IPS-15b (cell line): ENCODE measurements at regions not wholly inside any gene's neighbourhood (a gene's known extent, or its start where the extent isn't known, plus 50 kb on each side); places are given as distances from the start of the nearest gene placed in this dataset.

ENCODE experiments used
- H3K27me3 ChIP-seq: one replicate; pipeline ENCODE4 v1.6.1; 2013; ENCODE audit warnings: low read length; ENCODE audit not compliant: control insufficient read depth, insufficient read depth
- H3K36me3 ChIP-seq: one replicate; pipeline ENCODE4 v1.6.1; 2013; ENCODE audit warnings: low read length; ENCODE audit not compliant: control insufficient read depth, insufficient read depth
- H3K4me1 ChIP-seq: one replicate; pipeline ENCODE4 v1.6.1; 2013; ENCODE audit warnings: mild to moderate bottlenecking, low read length; ENCODE audit not compliant: control insufficient read depth, insufficient read depth
- H3K4me3 ChIP-seq: one replicate; pipeline ENCODE4 v1.5.1; 2013; ENCODE audit warnings: low read depth, low read length
- H3K9ac ChIP-seq: one replicate; pipeline ENCODE4 v1.6.1; 2013; ENCODE audit warnings: low read depth, mild to moderate bottlenecking, low read length
- H3K9me3 ChIP-seq: one replicate; pipeline ENCODE4 v1.6.1; 2013; ENCODE audit warnings: mild to moderate bottlenecking, low read length; ENCODE audit not compliant: control insufficient read depth, insufficient read depth

DNA sequence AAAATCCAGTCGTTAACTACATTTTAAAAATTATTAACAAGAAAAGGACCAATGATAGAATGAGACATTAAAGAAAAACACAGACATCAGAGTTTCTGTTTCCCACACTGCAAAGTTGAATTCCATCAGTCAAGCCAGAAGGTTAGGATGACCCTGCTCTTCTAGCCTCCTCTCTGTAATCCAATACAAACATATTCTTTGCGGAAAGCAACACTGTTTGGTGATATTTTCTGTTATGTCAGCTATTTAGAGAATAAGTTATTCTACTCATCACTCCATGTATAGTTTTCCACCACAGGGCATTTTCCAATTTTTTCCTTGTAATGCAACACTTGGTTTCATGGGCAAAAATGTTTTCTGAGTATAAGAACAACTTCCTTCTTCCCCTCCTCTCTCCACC is 152.3 kb downstream of the EVX1 start:
- Histone ChIP-seq H3K27me3 (no peaks in the 10 kb centered on the region), H3K4me1 (no peaks in the 10 kb centered on the region), H3K9me3 (no peaks in the 10 kb centered on the region), H3K9ac (no peak overlapping the region), H3K36me3 (no peaks in the 10 kb centered on the region), H3K4me3 (no peak overlapping the region)

DNA sequence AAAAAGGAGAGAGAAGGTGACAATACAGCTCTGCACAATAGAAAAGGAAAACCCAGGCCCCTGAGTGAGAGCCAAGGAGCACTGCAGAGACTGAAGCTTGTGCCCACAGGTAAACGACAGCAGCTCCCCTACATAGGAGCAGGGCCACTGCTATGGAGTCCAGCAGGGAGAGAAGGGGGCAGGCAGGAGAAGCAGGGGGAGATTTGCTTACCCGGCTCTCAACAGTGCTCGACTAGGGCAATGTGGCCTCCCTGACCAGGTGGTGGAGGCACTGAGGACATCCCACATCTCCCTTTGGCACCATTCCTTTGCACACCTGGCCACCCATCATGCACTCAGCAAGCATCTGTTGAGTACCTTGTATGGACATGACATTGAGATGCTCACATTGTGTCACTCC is 153.0 kb downstream of the EVX1 start:
- Histone ChIP-seq H3K27me3 (no peaks in the 10 kb centered on the region), H3K4me3 (no peak overlapping the region), H3K36me3 (no peaks in the 10 kb centered on the region), H3K4me1 (no peaks in the 10 kb centered on the region), H3K9me3 (no peaks in the 10 kb centered on the region), H3K9ac (no peak overlapping the region)

DNA sequence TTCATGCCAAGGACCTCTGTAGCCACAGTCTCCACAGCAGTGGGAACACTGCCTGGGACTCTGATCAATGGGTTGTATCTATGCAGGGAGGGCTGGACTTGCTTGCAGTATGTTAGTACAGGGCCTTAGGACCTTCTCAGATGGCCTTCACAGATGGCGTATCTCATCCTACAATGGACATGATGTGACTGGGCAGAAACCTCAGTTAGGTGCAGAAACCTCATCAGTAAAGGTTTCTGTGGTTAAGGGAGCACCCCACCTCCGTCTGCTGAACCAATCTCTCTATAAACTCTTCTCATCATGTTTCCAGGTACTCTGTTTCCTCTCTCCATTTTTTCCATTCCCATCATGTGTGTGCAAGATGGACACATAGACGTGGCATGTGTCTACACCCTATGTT is 154.9 kb downstream of the EVX1 start:
- Histone ChIP-seq H3K36me3 (no peaks in the 10 kb centered on the region), H3K9ac (no peak overlapping the region), H3K4me1 (no peaks in the 10 kb centered on the region), H3K9me3 (no peaks in the 10 kb centered on the region), H3K27me3 (no peaks in the 10 kb centered on the region), H3K4me3 (no peak overlapping the region)

DNA sequence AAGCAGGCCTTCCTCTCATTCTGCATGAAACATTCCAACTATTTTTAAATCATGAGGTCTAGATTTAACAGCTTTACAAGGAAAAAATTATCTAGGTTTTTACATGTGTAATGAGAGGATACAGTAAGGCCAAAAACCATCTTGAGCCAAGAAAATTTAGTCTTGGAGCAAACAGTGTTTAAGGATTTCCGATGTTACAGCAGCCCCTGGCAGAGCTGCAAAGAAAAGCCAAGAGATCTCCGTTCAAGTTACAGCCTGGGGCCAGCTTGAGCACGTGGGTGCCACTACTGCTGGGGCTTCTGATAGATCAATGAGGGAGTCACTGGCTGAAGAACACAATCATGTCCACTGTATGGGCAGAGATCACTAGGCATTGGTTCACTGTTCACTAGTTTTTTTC is 156.2 kb downstream of the EVX1 start:
- Histone ChIP-seq H3K4me3 (no peak overlapping the region), H3K36me3 (no peaks in the 10 kb centered on the region), H3K9ac (no peak overlapping the region), H3K27me3 (no peaks in the 10 kb centered on the region), H3K4me1 (no peaks in the 10 kb centered on the region), H3K9me3 (no peaks in the 10 kb centered on the region)

DNA sequence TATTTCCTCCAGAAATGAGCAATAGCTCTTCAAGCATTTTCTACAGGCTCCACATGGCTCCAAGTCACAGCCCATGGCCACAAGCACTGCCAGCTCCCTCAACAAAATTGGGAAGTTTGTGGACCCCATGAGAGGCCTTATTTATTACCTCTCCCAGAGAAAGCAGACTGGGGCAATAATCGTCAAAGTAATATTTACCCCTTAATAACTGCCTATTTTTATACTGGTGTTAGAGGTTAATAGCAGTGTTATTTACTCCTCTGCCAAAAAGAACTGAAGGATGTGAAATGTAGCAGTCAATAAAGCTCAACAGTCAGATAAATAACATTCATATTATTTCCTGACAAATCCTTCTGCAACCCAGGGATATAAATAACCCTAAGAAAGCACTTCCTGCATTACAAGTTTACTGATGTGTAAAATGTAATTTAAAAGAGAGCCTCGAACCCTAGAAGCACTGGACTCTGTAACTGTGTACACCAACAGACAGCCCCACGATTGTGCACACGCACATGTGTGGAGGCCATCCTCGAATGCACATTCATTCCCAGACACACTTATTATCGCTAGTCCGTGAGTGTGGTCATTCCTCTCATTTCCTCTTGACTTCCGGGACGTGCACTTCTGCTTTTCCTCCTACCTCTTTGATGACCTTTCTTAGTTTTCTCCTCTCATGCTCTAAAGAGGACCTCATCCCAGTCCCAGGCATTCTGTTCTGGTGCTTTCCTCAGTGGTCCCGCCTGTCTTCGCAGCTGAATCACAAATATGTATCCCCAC is 157.4 kb downstream of the EVX1 start:
- Histone ChIP-seq H3K4me3 (no peak overlapping the region), H3K9ac (no peak overlapping the region), H3K36me3 (no peaks in the 10 kb centered on the region), H3K9me3 (no peaks in the 10 kb centered on the region), H3K4me1 (no peaks in the 10 kb centered on the region), H3K27me3 (no peaks in the 10 kb centered on the region)

DNA sequence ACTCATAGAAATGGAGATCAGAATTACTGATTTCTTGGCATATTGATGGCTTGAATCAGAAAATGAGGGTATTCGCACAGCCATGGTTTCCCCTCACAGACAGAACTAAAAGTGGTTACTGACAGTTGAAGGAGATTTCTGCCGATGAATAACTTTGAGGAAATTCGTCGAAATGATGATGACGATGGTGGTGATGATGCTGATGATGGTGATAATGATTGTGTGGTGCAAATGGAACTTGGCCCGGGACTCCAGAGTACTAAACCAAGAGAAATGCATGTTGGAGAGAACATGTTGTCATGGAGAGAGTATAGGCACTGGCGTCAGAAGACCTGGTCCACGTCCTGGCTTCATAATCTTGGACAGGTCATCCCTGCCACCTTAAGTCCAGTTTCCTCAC is 163.2 kb downstream of the EVX1 start:
- Histone ChIP-seq H3K4me1 (peaks cover 3% of the 10 kb centered on the region), H3K9ac (no peak overlapping the region), H3K36me3 (no peaks in the 10 kb centered on the region), H3K27me3 (no peaks in the 10 kb centered on the region), H3K9me3 (no peaks in the 10 kb centered on the region), H3K4me3 (no peak overlapping the region)

DNA sequence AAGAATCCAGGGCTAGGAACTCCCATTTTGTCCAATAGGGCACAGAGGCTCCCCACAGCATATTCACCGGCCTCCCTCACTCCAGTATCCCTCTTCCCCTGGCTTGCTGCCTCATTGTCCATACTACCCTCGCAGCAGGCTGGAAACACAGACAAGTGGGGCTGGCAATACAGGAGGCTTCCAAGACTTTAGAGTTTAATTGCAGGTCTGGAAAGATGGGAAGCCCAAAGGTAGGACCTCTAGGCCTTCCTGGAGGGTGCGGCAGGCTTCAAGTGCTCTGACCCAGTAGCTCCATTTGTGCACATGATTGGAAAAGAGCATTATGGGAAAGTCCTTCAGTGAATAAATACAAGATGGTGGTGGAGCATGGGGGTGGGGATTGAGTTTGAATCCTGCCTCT is 166.7 kb downstream of the EVX1 start:
- Histone ChIP-seq H3K4me3 (no peak overlapping the region), H3K9ac (no peak overlapping the region), H3K27me3 (no peaks in the 10 kb centered on the region), H3K9me3 (no peaks in the 10 kb centered on the region), H3K4me1 (peaks cover 3% of the 10 kb centered on the region), H3K36me3 (no peaks in the 10 kb centered on the region)

DNA sequence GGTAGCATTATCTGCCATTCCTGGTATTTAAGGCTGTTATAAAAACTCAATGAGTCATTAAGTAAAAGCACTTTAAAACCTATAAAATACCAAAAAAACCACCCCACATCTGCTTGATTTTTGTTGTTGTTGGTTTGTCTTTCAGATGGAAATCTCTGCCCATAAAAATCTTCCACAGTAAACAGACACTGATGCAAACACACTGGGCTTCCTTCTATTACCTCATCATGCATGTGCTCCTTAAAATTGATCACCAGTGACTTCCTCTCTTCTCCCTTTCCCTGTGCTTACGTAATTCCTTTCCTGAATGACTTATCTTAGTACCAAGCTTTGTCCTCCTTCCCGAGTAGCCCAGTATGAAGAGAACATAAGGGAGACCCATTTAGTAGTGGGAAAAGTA is 167.2 kb downstream of the EVX1 start:
- Histone ChIP-seq H3K4me3 (no peak overlapping the region), H3K9ac (no peak overlapping the region), H3K9me3 (no peaks in the 10 kb centered on the region), H3K4me1 (peaks cover 3% of the 10 kb centered on the region), H3K36me3 (no peaks in the 10 kb centered on the region), H3K27me3 (no peaks in the 10 kb centered on the region)

DNA sequence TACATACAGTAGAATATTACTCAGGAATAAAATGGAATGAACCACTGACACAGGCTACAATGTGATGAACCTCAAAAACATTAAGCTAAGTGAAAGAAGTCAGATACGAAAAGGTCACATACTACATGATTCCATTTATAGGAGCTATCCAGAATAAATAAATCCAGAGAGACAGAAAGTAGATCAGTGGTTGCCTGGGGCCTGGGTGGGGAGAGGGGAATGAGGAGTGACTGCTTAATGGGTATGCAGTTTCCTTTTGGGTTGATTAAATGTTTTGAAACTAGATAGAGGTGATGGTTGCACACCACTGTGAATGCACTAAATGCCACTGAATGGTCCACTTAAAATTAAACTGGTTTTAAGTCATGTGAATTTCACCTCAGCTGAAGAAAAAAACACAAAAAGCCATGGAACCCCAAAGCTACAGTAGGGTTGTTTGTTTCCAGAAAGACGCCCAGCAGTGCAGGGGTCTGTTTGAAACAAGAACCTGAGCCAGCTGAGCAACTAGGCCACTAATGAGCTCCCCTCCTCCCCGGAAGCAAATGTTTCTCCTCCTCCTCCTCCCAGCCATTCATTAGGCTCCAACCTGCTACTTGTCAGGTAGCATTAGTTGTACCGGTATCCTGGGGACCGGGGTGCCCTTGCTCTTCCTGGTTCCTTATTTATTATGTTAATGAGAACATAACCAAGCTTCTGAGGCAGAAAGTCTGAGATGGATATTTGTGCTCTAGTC is 168.4 kb downstream of the EVX1 start:
- no peak overlapping the region for H3K9ac ChIP-seq
- H3K4me3 ChIP-seq: no peak overlapping the region
- no peaks in the 10 kb centered on the region for H3K27me3 ChIP-seq
- no peaks in the 10 kb centered on the region for H3K36me3 ChIP-seq
- peaks cover 3% of the 10 kb centered on the region for H3K4me1 ChIP-seq
- H3K9me3 ChIP-seq: no peaks in the 10 kb centered on the region

DNA sequence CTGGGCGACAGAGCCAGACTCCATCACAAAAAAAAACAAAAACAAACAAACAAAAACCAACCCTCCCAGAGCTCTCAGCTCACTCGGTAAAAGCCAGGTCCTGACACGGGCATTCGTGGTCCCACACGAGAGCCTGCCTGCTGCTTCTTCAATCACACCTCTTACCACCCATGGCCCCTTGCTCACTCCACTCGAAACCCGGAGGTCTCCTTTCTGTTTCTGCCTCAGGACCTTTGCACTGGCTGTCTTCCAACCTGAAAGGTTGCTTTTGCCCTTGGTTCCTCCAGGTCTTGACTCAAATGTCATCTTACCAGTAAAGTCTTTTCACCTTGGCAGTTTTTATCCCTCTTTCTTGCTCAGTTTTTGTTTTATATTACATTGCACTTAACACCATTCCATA is 169.6 kb downstream of the EVX1 start:
- peaks cover 3% of the 10 kb centered on the region for H3K4me1 ChIP-seq
- no peak overlapping the region for H3K4me3 ChIP-seq
- no peaks in the 10 kb centered on the region for H3K9me3 ChIP-seq
- H3K27me3 ChIP-seq: no peaks in the 10 kb centered on the region
- H3K36me3 ChIP-seq: no peaks in the 10 kb centered on the region
- H3K9ac ChIP-seq: no peak overlapping the region

DNA sequence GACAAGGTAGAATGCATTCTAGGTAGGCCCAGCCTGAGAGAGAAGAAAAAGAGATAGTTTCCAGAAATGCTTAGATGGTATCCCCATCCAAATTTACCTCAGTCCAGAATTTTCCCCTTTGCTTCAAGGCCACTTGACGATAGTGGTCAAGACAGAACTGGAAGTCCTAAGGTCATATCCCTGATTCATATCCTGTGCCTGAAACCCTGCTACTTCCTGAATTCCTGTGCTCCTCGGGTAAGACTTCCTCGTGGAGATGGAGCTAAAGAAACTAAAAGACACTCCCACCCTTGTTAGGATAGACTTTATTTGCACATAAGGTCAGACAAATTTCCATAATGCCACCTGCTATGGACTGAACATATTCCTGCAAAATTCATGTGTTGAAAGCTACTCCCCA is 175.9 kb downstream of the EVX1 start:
- no peak overlapping the region for H3K4me3 ChIP-seq
- H3K4me1 ChIP-seq: no peaks in the 10 kb centered on the region
- H3K9ac ChIP-seq: no peak overlapping the region
- H3K27me3 ChIP-seq: no peaks in the 10 kb centered on the region
- no peaks in the 10 kb centered on the region for H3K9me3 ChIP-seq
- no peaks in the 10 kb centered on the region for H3K36me3 ChIP-seq

DNA sequence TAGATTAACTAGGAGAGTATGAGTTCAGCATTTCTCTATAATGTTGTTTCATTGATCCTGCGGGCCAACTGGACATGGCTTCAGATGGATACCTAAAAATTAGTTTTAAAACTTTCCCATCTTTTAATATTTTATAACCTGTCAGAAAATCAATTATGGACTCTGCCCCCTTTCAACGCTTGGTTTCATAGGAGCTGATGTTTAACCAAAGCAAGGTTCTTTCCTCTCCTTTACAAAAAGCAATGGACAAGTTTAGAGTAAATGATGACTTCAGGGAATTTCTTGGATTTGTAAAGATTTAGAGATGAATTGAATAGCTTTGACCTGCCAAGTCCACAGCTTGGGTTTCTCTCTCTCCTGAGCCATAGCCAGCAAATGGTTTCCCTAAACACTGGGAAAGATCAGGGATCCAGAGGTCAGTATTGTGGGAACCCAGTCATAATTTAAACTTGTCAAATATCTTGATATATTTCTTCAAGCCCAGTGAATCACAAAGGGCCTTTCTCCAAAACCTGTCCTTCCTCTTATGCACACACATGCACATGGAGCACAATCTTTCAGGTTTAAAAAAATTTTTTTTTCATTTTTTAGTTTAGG is 177.1 kb downstream of the EVX1 start:
- Histone ChIP-seq H3K27me3 (no peaks in the 10 kb centered on the region), H3K36me3 (no peaks in the 10 kb centered on the region), H3K4me1 (no peaks in the 10 kb centered on the region), H3K9ac (no peak overlapping the region), H3K4me3 (no peak overlapping the region), H3K9me3 (no peaks in the 10 kb centered on the region)
